HG02884 (cell line): ENCODE measurements at regions not wholly inside any gene's neighbourhood (a gene's known extent, or its start where the extent isn't known, plus 50 kb on each side); places are given as distances from the start of the nearest gene placed in this dataset.

Experiments used
- ATAC-seq: cut with Tn5 transposase; IDR thresholded peaks from one replicate; pipeline ENCODE4 v1.9.1; 2021; ENCODE audit warnings: mild to moderate bottlenecking, moderate library complexity; ENCODE audit not compliant: unreplicated experiment

GRCh38 chrX:6701085-6701484 lies 166.2 kb upstream of the VCX3A start:
- ATAC-seq, result no peak

DNA sequence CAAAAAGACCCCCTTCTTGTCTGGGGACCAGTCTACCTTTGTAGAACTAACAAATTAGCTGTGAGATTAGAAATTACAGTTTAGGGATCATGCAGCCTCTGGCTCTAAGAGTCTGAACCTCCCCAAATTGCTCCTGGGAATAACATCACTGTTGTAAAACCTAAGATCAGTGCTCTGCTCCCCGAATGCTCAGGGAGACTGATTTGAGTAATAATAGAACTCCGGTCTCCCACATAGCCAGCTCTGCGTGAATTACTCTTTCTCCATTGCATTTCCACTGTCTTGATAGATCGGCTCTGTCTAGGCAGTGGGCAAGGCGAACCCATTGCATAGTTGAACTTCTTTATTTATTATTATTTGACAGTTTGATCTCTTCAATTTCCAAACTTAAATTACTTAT lies 160.8 kb upstream of the VCX3A start:
- no peak for ATAC-seq

DNA sequence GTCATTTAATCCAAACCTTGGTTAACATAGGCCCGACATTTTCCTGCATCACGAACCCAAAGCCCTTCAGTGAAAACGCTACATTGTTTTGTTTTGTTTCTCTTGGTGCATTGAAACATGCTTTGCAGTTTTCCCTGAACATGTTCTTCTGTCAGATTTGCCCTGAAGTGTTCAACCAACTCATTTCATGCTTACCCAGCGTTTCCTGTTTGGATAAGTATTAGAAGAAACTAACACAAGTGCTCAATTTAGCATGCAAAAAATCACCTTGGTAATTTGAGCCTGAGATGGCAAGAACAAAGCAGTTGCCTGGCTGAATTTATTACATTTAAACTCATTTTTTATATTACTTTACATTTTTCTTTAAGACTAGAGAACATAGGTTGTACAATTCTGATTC lies 160.1 kb upstream of the VCX3A start:
- ATAC-seq, result no peak

- ATAC-seq, result no peak
These were observed 159.3 kb upstream of the VCX3A start for GRCh38 chrX:6694221-6694620.

GRCh38 chrX:6693051-6693450 lies 158.1 kb upstream of the VCX3A start:
- no peak for ATAC-seq

DNA sequence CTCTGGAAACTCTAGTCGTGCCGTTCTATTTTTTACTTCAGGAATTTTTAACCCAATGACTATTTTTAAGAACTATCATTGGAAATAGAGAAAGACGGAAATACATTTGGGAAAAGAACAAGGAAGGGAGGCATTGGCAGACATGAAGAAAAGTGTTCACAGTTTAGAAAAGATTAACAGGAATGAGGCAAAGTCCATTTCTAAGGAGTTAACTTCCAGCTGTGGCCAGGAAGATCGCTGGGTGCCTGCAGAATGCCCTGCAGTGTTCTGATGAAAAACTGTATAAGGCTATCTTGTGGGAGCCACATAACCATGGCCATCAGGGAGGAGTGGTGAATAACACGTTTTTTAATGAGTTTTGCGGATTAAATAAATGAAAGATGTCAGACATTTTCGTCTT lies 150.6 kb upstream of the VCX3A start:
- ATAC-seq, result no peak

- no peak for ATAC-seq
These were observed 148.4 kb upstream of the VCX3A start for GRCh38 chrX:6683353-6683752.

DNA sequence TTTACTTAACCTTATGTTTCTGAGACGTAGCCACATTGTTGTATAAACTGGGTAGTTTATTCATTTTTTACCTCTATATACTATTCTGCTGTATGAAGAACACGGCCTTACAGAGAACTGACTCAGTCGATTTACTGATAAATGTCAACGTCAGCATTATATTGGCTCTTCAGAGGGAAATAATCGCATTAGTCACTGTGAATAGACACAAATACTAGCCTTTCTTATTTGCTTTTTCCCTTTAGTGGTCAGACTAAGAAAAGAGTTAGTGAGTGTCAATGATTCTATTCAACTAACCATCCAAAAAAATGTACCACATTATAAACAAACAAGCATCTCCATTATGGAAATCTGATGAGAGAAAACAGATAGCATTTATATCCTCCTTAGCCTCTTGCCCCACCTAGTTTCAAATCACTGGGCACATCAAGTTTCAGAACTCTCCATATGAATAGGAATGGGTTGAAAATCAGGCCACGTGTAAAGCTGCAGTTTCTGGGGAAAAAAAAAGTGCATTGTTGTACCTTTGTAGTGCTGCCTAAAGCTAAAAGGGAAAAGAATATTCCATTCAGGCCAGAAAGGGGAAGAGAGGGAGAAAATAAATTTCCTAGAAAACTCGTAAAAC lies 146.7 kb upstream of the VCX3A start:
- no peak for ATAC-seq

- ATAC-seq, result no peak
These were observed 145.1 kb upstream of the VCX3A start for GRCh38 chrX:6679988-6680387.

GRCh38 chrX:6679550-6679949 lies 144.6 kb upstream of the VCX3A start:
- no peak for ATAC-seq

- ATAC-seq, result no peak
These were observed 143.4 kb upstream of the VCX3A start for GRCh38 chrX:6678313-6678712.

GRCh38 chrX:6674734-6675133 lies 139.8 kb upstream of the VCX3A start:
- ATAC-seq, result no peak

DNA sequence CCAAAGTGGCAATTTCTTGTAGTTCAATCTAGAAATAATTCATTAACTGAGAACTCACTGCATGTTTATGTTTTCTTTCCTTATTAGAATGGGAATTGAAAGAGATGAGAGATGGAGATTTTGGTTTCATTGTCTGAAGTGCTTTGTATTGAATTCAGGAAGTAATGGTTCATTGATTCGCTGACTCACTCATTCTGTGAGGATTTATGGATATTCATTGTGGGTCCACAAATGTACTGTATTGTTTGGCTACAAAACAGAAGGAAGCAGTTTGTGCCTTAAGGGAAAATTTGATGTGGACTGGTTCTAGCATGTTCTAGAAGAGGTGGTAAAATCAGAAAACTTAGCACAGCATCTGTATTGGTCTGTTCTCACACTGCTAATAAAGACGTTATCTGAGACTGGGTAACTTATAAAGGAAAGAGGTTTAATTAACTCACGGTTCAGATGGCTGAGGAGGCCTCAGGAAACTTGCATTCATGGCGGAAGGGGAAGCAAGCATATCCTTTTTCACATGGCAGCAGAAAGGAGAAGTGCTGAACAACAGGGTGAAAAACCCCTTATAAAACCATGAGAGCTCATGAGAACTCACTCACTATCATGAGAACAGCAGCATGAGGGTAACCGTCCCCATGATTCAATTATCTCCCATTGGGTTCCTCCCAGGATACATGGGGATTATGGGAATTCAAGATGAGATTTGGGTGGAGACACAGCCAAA lies 132.3 kb upstream of the VCX3A start:
- no peak for ATAC-seq

DNA sequence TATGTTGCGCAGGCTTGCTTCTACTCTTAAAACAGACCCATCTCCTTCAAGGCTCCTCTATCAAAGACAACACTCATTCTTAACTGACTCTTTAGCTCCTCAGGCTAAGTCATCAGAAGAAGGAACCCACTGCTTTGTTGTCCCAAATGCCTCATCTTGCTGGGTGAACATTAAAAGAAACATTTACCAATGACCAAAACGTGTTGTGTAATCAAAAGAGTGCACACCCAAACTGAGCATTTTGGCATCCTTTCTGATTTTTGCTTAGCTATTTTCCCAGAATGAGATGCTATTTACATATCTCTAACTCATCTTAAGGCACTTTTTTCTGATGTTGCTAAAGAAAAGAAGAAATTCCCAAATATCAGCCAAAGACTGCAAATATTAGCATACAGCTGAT lies 131.7 kb upstream of the VCX3A start:
- no peak for ATAC-seq

DNA sequence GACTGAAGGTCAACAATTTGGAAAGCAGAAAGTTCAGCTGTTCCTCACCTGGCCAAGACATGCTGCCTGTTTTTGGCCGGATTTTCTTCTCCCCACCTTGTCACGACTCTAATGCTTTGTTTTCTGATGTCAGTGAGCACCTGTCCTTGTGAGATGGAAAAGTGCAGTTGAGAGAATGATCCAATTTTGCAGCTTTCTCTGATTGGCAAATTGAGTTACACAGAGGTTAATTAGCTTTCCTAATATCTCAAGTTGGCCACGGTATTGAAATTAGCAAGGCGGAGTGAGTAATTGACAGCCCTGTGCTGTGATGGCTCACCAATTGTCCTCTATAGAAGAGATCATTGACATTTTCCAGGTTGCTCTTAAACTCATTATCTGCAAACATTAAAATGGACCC lies 126.8 kb upstream of the VCX3A start:
- no peak for ATAC-seq

GRCh38 chrX:6660567-6661264 lies 125.8 kb upstream of the VCX3A start:
- no peak for ATAC-seq

GRCh38 chrX:6645216-6645615 lies 110.3 kb upstream of the VCX3A start:
- no peak for ATAC-seq

DNA sequence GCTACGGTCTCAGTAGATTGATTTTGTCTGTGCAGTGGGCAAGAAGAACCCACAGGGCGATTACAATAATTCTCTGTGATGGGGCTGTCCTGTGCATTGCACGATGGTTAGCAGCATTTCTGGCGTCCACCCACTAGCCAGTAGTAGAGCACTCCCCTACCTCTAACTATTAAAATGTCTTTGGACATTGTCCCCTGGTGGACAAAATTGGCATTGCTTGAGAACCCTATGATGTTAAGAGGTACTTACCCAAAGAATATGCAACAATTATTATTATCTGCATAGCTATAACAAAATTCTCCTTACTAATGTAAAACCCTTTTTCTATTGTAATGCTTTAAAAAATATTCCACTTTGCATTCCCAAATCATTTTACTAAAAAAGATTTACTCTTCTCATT lies 109.5 kb upstream of the VCX3A start:
- ATAC-seq, result no peak

- ATAC-seq, result no peak
These were observed 105.8 kb upstream of the VCX3A start for GRCh38 chrX:6640727-6641126.

GRCh38 chrX:6614506-6614905 lies 79.6 kb upstream of the VCX3A start:
- ATAC-seq, result no peak

DNA sequence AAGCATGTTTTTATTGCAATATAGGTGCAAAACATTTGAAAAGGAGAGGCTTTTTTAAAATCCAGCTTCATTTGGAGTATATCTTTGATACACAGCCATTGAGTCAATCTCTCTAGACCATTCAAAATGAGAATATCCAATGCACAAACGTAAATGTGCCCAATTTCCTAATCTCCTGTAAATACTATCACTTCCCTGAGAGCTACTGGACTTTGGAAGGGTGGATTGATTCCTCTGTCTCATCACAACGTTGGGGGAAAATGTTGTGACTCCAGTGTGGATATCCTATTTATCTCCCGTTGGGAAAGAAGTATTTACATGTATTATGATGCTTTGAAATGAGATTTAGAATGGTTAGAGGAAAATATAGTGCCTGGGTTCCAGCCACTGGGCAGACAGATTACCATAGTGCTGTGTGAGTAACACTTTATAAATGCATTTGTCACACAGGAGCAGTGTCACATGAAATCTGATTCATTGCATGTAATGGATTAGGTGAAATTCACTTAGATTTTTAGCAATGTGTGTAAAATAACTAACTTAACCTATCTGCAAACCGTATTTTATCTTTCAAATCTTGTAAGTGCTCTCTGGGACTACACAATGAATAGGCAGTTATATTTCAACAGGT lies 64.4 kb upstream of the VCX3A start:
- no peak for ATAC-seq
